ENCODE measurements at regions not wholly inside any gene's neighbourhood (a gene's known extent, or its start where the extent isn't known, plus 50 kb on each side); places are given as distances from the start of the nearest gene placed in this dataset.
"Not testable (repeated sequence)": the region's sequence is repeated elsewhere in the genome, so short reads cannot be mapped to it uniquely, and the experiment has no call there.

DNA sequence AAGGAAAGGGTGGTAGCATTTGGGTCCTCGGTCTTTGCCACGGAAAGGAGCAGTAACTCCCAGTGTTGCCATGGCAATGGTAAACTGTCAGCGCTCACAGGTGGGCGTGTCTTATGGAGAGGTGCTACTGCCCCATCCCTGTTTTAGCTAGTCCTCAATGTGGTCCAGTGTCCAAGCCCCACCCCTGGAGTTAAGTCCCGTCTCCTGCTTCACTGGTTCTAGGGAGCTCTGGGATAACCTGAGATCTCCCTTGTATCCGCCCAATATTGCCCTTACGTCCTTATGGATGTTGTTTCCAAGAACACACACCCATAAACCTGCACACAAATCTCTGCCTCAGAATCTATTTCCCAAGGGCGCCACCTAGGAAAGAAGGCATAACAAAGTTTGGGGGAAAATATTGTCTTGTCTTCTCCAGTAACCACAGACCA is 64.2 kb downstream of the SPRING1 start:
- WGBS: 56% methylated on average over 8 of the region's 8 CpGs
- Histone ChIP-seq H3K36me3 (no peaks in the 10 kb centered on the region), H3K27me3 (replicated peaks; ENCODE audit: insufficient read depth) (no peaks in the 10 kb centered on the region), H3K4me1 (replicated peaks) (no peaks in the 10 kb centered on the region), H3K27ac (no peak overlapping the region), H3K9me3 (no peaks in the 10 kb centered on the region), H3K4me3 (no peak overlapping the region)
- no peak for TF ChIP-seq CTCF (IDR thresholded peaks at IDR 0.05)
- TF ChIP-seq POLR2A (IDR thresholded peaks at IDR 0.05): no peak
- no peak for TF ChIP-seq POLR2AphosphoS5 (IDR thresholded peaks at IDR 0.05)
- DNase-seq (ENCODE audit: low spot score): no peak
- intact Hi-C loops (cut with DNase I): no loop called here

GRCh38 chr12:116672842-116673516 is 64.9 kb downstream of the SPRING1 start:
- DNase-seq (ENCODE audit: low spot score): no peak
- Histone ChIP-seq H3K4me1 (replicated peaks) (no peaks in the 10 kb centered on the region), H3K27ac (no peak overlapping the region), H3K27me3 (replicated peaks; ENCODE audit: insufficient read depth) (no peaks in the 10 kb centered on the region), H3K9me3 (no peaks in the 10 kb centered on the region), H3K4me3 (no peak overlapping the region), H3K36me3 (no peaks in the 10 kb centered on the region)
- no peak for TF ChIP-seq POLR2A (IDR thresholded peaks at IDR 0.05)
- no peak for TF ChIP-seq POLR2AphosphoS5 (IDR thresholded peaks at IDR 0.05)
- TF ChIP-seq CTCF (IDR thresholded peaks at IDR 0.05): no peak
- intact Hi-C loops (cut with DNase I): no loop called here
- WGBS: 46% methylated on average over 6 of the region's 6 CpGs

DNA sequence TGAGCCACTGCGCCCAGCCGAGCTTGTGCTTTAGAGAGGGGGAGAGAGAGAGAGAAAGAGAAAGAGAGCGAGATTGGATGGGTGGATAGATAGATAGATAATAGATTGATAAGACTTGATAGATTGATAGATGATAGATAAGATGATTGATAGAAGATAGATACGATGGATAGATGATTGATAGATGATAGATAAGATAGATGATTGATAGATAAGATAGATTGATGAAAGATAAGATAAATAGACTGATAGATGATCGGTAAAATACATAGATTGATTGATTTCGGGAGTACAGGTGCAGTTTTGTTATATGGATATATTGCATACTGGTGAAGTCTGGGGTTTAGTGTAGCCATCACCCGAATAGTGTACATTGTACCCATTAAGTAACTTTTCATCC is 65.9 kb downstream of the SPRING1 start:
- WGBS: 87% methylated on average over 7 of the region's 7 CpGs
- Histone ChIP-seq H3K36me3 (no peaks in the 10 kb centered on the region), H3K4me3 (no peak overlapping the region), H3K27me3 (replicated peaks; ENCODE audit: insufficient read depth) (no peaks in the 10 kb centered on the region), H3K9me3 (no peaks in the 10 kb centered on the region), H3K27ac (no peak overlapping the region), H3K4me1 (replicated peaks) (no peaks in the 10 kb centered on the region)
- no peak for TF ChIP-seq POLR2AphosphoS5 (IDR thresholded peaks at IDR 0.05)
- no peak for TF ChIP-seq CTCF (IDR thresholded peaks at IDR 0.05)
- no peak for TF ChIP-seq POLR2A (IDR thresholded peaks at IDR 0.05)
- intact Hi-C loops (cut with DNase I): no loop called here
- DNase-seq (ENCODE audit: low spot score): no peak

GRCh38 chr12:116670859-116671258 is 67.0 kb downstream of the SPRING1 start:
- no peaks in the 10 kb centered on the region for H3K9me3 ChIP-seq
- no peaks in the 10 kb centered on the region for H3K27me3 ChIP-seq (replicated peaks; ENCODE audit: insufficient read depth)
- no peak for TF ChIP-seq POLR2A (IDR thresholded peaks at IDR 0.05)
- TF ChIP-seq CTCF (IDR thresholded peaks at IDR 0.05): no peak
- TF ChIP-seq POLR2AphosphoS5 (IDR thresholded peaks at IDR 0.05): no peak
- no peaks in the 10 kb centered on the region for H3K36me3 ChIP-seq
- intact Hi-C loops (cut with DNase I): no loop called here
- no peak overlapping the region for H3K4me3 ChIP-seq
- no peak overlapping the region for H3K27ac ChIP-seq
- no peak for DNase-seq (ENCODE audit: low spot score)
- H3K4me1 ChIP-seq (replicated peaks): no peaks in the 10 kb centered on the region

- H3K27ac ChIP-seq: no peak overlapping the region
- H3K9me3 ChIP-seq: no peaks in the 10 kb centered on the region
- no peak overlapping the region for H3K4me3 ChIP-seq
- intact Hi-C loops (cut with DNase I): no loop called here
- TF ChIP-seq POLR2AphosphoS5 (IDR thresholded peaks at IDR 0.05) (no peak), POLR2A (IDR thresholded peaks at IDR 0.05) (no peak), CTCF (IDR thresholded peaks at IDR 0.05) (no peak)
- H3K4me1 ChIP-seq (replicated peaks): no peaks in the 10 kb centered on the region
- DNase-seq (ENCODE audit: low spot score): no peak
- WGBS: 94% methylated on average over 10 of the region's 10 CpGs
- no peaks in the 10 kb centered on the region for H3K27me3 ChIP-seq (replicated peaks; ENCODE audit: insufficient read depth)
- H3K36me3 ChIP-seq: no peaks in the 10 kb centered on the region
These were observed 70.1 kb downstream of the SPRING1 start for GRCh38 chr12:116667752-116668151.

GRCh38 chr12:116666829-116667228 is 71.0 kb downstream of the SPRING1 start:
- H3K36me3 ChIP-seq; intact Hi-C loops (cut with DNase I); DNase-seq (ENCODE audit: low spot score); H3K27me3 ChIP-seq (replicated peaks; ENCODE audit: insufficient read depth); H3K9me3 ChIP-seq; H3K27ac ChIP-seq; H3K4me1 ChIP-seq (replicated peaks); H3K4me3 ChIP-seq: not testable (repeated sequence)
- 90% methylated on average over 8 of the region's 8 CpGs for WGBS

Measured in prostate gland (tissue), 2 donors.